Lower lobe of right lung (tissue), 2 donors: ENCODE measurements at regions not wholly inside any gene's neighbourhood (a gene's known extent, or its start where the extent isn't known, plus 50 kb on each side); places are given as distances from the start of the nearest gene placed in this dataset.

Source experiments
- ATAC-seq, 2 donors: fragments of 200-7000 bp; cut with Tn5 transposase; one replicate each; pipeline ENCODE4 v1.9.1; 2020 to 2022; ENCODE audit warnings: mild to moderate bottlenecking in 2 of 2, moderate library complexity in 2 of 2
- DNase-seq: peaks from one replicate; pipeline ENCODE4 v3.0.0-alpha.2; 2020
- H3K27ac ChIP-seq: fragments of 200-600 bp; one replicate; pipeline ENCODE4 v1.8.0; 2022
- H3K27me3 ChIP-seq: fragments of 200-600 bp; one replicate; pipeline ENCODE4 v1.8.0; 2022; ENCODE audit warnings: low read depth
- H3K36me3 ChIP-seq: fragments of 200-600 bp; one replicate; pipeline ENCODE4 v1.8.0; 2022; ENCODE audit warnings: mild to moderate bottlenecking
- H3K4me1 ChIP-seq: fragments of 200-600 bp; one replicate; pipeline ENCODE4 v1.8.0; 2022
- H3K4me3 ChIP-seq: fragments of 200-600 bp; one replicate; pipeline ENCODE4 v1.8.0; 2022; ENCODE audit warnings: mild to moderate bottlenecking
- H3K9me3 ChIP-seq: fragments of 200-600 bp; one replicate; pipeline ENCODE4 v1.8.0; 2022
- intact Hi-C: fragments of 100-400 bp; cut with DNase I; formaldehyde crosslinking; loops from one replicate; pipeline ENCODE4 v1.11.0; 2022
- TF ChIP-seq, protein P1 (sequence below): fragments of 200-600 bp; IDR thresholded peaks from one replicate; pipeline ENCODE4 v1.8.0; 2022; ENCODE audit warnings: antibody characterized with exemption, mild to moderate bottlenecking
- donor health status: DM: no; HTN: yes; CAD: no; lungs with severe emphysema.

DNA sequence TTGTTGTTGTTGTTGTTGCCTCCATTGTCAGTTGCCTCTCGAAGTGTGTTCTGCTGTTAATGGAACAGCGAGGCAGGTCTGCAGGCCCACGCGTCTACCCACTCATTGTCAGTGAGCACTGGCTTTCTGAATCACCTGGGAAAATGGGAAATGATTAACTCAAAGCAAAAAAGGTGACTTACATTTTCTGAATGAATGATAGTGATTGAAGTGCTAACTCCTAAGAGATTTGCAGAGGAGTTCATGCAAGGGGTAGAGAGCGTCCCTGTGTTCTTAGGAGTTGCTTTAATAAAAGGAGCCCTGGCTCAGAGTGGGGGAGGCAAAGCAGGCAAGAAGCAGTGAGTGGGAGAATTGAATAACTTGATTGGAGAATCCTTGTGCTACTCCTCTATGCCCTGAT, 177.6 kb downstream of the CAND1 start:
- ATAC-seq (no peak), DNase-seq (no peak)
- intact Hi-C loops, result no loop called here
- Histone ChIP-seq H3K4me3 (no peak overlapping the region), H3K27ac (no peak overlapping the region), H3K4me1 (peaks cover 10% of the 10 kb centered on the region), H3K9me3 (no peaks in the 10 kb centered on the region), H3K27me3 (no peaks in the 10 kb centered on the region), H3K36me3 (no peaks in the 10 kb centered on the region)
- TF ChIP-seq, protein P1, sequence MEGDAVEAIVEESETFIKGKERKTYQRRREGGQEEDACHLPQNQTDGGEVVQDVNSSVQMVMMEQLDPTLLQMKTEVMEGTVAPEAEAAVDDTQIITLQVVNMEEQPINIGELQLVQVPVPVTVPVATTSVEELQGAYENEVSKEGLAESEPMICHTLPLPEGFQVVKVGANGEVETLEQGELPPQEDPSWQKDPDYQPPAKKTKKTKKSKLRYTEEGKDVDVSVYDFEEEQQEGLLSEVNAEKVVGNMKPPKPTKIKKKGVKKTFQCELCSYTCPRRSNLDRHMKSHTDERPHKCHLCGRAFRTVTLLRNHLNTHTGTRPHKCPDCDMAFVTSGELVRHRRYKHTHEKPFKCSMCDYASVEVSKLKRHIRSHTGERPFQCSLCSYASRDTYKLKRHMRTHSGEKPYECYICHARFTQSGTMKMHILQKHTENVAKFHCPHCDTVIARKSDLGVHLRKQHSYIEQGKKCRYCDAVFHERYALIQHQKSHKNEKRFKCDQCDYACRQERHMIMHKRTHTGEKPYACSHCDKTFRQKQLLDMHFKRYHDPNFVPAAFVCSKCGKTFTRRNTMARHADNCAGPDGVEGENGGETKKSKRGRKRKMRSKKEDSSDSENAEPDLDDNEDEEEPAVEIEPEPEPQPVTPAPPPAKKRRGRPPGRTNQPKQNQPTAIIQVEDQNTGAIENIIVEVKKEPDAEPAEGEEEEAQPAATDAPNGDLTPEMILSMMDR, result no peak

DNA sequence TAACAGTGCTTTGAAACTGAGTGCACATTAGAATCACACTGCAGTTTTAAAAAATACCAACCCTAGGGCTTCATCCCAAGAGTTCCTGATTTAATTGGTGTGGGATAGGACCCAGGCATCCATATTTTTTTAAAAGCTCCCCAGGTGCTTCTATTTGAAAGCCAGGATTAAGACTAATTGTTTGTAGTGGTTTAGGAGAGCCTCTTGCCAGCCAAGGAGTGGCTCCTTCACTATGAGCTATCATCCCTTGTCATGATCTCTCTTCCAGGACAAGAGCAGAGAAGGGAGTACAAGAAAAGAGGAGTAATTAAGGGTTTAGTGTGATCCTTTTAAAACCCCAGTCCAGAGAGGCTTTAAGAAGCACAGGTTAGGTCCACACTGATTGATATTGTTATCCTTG, 178.0 kb downstream of the CAND1 start:
- ATAC-seq (no peak), DNase-seq (no peak)
- intact Hi-C loops, result no loop called here
- Histone ChIP-seq H3K4me1 (peaks cover 6% of the 10 kb centered on the region), H3K27me3 (no peaks in the 10 kb centered on the region), H3K4me3 (no peak overlapping the region), H3K9me3 (no peaks in the 10 kb centered on the region), H3K36me3 (no peaks in the 10 kb centered on the region), H3K27ac (no peak overlapping the region)
- TF ChIP-seq, protein P1, result no peak

DNA sequence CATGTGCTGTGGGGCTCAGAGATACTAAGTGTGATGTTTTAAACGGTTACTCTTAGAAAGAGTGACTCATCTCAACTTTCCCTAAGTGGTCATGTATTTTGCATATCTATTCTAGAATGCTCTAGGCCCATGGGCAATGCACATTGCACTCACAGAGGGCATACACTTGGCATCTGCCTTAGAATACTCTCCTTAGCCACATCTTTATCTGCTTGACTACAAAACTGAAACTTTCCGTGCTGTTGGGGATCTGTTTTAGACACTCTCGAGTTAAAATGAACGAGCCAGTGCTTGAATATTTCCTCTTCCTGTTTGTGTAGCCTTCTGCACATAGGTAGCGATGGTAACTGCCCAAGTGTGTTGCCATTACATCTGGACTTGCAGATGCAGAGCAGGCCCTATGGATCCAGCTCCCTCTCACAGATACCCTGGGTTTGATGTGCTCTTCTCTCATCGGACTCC, 180.5 kb downstream of the CAND1 start:
- Histone ChIP-seq H3K4me3 (no peak overlapping the region), H3K4me1 (no peaks in the 10 kb centered on the region), H3K27me3 (no peaks in the 10 kb centered on the region), H3K36me3 (no peaks in the 10 kb centered on the region), H3K9me3 (no peaks in the 10 kb centered on the region), H3K27ac (no peak overlapping the region)
- no peak for ATAC-seq
- TF ChIP-seq, protein P1, result no peak
- intact Hi-C loops, result no loop called here
- DNase-seq, result no peak

DNA sequence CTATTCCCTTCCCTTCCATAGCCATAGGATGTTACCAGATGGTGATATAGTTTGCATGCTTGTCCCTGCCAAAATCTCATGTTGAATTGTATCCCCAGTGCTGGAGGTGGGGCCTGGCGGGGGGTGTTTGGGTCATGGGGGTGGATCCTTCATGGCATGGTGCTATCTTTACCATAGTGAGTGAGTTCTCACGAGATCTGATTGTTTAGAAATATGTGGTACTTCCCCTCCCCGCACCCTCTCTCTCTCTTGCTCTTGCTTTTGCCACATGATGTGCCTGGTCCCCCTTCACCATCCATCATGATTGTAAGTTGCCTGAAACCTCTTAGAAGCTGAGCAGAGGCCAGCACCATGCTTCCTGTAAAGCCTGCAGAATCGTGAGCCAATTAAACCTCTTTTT, 181.3 kb downstream of the CAND1 start:
- no peak for ATAC-seq
- no peaks in the 10 kb centered on the region for H3K27me3 ChIP-seq
- no peak for DNase-seq
- TF ChIP-seq, protein P1, result no peak
- no peaks in the 10 kb centered on the region for H3K9me3 ChIP-seq
- H3K36me3 ChIP-seq, result no peaks in the 10 kb centered on the region
- H3K4me1 ChIP-seq, result no peaks in the 10 kb centered on the region
- H3K4me3 ChIP-seq, result no peak overlapping the region
- intact Hi-C loops, result no loop called here
- H3K27ac ChIP-seq, result no peak overlapping the region

DNA sequence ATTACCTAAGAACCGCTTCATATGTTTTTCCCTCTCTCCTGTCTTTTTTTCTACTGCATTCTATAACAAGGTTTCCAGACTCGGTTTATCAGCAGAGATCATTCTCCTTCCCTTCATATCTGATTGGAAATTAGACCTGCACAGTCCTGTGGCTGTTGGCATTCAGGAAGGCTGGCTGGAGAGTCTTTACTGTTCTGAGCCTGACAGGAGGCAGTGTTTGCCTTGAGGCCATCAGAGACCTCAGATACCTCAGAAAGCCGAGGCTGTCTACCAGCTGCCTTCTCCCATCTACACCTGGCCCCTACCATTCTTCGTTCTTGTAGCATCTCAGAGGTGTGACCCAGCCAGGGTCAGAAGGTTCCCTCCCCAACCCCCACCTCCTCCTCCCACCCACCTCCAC, 182.0 kb downstream of the CAND1 start:
- H3K4me3 ChIP-seq, result no peak overlapping the region
- DNase-seq (no peak), ATAC-seq (no peak)

More for the DNA sequence above, 182.0 kb downstream of the CAND1 start:
- TF ChIP-seq, protein P1, result no peak
- H3K36me3 ChIP-seq, result no peaks in the 10 kb centered on the region
- no peaks in the 10 kb centered on the region for H3K9me3 ChIP-seq
- intact Hi-C loops, result no loop called here
- H3K27ac ChIP-seq, result no peak overlapping the region
- no peaks in the 10 kb centered on the region for H3K27me3 ChIP-seq
- peaks cover 2% of the 10 kb centered on the region for H3K4me1 ChIP-seq
